HG03457 (cell line): ENCODE measurements at regions not wholly inside any gene's neighbourhood (a gene's known extent, or its start where the extent isn't known, plus 50 kb on each side); places are given as distances from the start of the nearest gene placed in this dataset.
A peak's percentile ranks its signal among the peaks of the same experiment; 100 is the strongest.

Experiments
- ATAC-seq: cut with Tn5 transposase; IDR thresholded peaks from one replicate; pipeline ENCODE4 v1.9.1; 2021; ENCODE audit warnings: moderate number of reproducible peaks; ENCODE audit not compliant: unreplicated experiment

DNA sequence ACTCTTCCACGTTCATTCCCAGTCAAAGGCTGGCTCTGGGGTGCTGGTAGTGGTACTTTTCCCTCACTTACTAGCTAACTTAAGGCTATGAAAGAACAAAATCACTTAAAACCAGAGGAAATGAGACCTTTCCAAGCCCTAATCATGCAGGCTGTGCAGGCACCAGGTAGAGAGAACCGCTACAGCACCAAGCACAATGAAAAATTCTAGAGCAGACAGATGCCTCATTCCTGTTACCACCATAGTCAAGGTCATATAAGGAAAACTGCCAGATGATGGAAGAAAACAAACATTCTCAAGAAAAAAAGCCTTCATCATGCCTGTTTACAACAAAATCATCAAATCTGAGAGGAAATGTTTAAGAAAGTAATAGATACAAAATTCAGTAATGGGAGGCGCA, 374.4 kb upstream of the PDE4D start:
- no peak for ATAC-seq

DNA sequence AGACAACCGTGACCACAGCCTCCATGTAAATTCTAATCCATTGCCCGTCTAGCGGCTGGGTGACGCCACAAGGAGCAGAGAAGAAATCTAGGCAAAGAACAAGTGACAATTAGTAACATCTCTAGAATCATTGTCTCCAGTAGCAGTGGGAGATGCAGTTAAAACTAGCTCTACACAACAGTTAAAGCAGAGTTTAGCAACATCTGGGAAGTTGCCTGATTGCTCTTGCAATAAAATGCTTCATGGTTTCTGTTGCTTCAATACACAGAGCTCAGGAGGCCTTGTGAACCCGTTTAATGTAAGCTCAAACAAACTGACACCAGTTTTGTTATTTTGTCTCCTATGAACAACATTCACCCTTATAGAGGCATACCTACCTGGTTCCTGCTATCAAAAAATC, 369.8 kb upstream of the PDE4D start:
- no peak for ATAC-seq

- ATAC-seq: no peak
Observed at GRCh38 chr5:60262576-60263295, 369.2 kb upstream of the PDE4D start.

DNA sequence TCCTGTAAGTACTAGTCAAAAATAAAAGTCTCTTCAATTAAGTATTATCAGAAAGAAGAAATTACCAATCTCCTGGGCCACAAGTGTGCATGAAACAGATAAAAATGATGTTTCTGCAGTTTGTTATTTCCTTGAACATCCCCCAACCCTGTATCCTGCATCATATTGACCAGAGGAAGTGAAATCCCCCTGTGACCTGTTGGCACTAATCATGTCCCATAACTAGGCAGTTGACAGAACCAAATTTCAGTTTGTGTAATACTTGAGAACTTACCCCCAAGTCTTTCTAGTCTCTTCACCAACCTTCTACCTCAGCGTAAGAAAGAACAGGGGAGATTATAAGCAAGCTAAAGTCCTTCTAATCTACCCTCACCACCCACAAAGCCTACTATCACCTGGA, 368.2 kb upstream of the PDE4D start:
- ATAC-seq: no peak

GRCh38 chr5:60260658-60261057, 367.1 kb upstream of the PDE4D start:
- ATAC-seq: no peak

- no peak for ATAC-seq
Observed at GRCh38 chr5:60259730-60260129, 366.2 kb upstream of the PDE4D start.

DNA sequence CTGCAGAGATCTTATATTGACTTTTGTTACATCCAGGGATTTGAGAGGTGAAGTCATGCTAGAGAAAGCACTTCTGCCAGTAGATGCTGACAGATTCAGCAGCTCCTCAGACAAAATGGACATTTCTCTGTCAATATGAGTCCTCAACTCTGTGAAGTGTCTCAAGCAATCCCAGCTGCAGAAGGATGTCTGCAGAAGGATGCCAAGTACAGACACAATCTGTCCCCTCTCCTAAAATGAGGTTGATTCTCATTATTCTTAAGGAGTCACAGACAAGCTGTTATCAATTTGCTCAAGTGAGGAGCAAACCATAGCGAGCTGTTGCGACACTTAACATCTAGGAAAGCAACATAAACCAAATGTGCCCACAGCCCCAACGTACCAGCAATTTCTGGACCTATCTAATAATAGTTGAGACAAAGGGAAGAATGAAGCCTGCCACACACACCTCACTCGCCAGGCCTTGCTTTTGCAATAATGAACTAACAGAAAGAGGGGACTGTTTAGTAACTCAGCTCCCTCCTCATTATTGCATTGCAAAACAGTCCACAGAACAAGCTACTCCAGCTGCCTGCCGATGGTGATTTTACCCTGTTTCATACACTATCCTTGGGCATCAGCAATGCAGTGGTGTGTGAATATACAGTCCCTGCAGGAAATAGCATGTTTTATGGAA, 364.2 kb upstream of the PDE4D start:
- ATAC-seq: no peak

GRCh38 chr5:60256546-60256945, 363.0 kb upstream of the PDE4D start:
- no peak for ATAC-seq

- peak; percentile 97 for ATAC-seq
Observed at GRCh38 chr5:60248901-60249300, 355.4 kb upstream of the PDE4D start.

DNA sequence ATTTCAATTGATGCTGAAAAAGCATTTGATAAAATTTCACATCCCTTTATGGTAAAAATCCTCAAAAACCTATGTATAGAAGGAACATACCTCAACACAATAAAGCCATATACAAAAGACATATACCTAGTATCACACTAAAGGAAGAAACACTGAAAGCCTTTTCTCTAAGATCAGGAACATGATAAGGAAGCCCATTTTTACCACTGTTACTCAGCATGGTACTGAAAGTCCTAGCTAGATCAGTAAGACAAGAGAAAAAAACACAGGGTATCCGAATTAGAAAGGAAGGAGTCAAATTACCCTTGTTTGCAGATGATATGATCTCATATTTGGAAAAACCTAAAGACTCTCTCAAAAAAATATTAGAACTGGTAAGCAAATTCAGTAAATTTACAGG, 350.2 kb upstream of the PDE4D start:
- no peak for ATAC-seq

DNA sequence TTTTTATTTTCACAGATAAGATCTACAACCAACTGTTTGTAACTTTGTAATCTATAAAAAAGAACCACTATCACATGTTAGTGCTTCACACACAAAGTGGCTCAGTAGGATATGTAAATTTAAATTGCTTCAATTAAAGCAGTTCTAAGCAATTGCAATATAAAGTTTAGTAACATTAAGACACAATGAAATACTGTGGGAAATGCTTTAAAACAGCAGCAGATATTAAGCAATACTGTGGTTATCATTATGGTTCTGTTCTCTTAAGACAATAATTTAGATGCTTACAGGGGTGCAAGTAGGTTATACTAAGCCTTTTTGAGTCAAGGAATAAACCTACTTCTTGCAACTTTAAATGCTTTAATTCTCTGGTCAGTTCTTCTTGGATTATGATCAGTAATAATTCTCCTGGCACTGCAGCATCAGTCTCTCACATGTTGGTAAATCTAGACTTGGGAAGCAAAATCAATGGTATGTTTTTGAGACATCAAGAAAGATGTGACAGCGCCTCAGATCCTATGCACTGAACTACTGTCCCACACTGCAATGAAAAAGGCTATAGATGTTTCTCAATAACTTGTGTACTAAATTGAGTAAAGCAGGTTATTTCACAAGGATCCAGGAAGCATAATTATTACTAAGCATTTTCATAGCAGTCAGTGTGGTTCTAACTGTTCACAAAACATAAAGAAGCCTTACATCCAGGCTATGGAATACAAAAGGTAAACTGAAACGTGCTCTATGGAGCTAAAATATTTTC, 338.7 kb upstream of the PDE4D start:
- no peak for ATAC-seq

DNA sequence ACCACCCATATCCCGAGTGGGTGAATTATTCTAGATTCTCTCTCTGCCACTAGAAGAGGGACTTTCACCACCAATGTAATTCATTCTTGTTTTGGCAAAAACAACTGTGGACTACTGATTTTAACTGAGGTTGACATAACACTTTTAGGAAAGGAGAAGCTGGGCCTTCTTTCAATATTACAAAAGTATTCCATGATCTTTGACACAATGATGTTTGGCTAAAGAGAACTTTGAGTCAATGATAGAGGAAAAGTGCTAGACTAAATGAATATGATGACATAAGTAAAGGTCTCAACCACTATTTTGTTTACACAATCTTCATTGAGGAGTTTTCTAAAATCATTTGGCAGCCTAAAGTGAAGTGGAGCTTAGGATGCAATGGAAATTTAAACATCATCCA, 336.9 kb upstream of the PDE4D start:
- no peak for ATAC-seq

DNA sequence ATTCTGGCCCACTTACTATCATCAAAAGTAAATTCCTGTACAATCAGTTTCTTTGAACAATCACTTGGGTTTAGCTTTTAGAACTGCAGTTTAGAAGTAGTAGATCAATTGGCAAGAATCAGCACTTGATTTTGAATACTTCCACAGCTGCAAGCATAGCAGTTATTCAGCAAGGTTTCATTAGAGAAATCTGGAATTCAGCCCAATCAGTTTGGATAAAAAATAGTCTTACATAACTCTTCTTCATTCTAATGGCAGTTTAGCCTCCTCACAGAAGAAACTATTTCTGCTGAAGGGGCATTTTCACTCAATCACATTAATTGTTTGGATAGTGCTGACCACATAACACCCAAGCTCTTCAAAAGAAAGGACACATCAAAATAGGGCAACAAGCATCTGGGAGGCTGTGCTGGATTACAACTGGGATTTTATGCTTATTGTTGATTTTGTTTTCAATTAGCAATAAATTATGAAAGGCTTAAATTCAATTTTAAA, 336.2 kb upstream of the PDE4D start:
- no peak for ATAC-seq

GRCh38 chr5:60228676-60229075, 335.1 kb upstream of the PDE4D start:
- no peak for ATAC-seq

GRCh38 chr5:60226128-60226527, 332.6 kb upstream of the PDE4D start:
- no peak for ATAC-seq

- ATAC-seq: no peak
Observed at GRCh38 chr5:60223342-60223741, 329.8 kb upstream of the PDE4D start.

DNA sequence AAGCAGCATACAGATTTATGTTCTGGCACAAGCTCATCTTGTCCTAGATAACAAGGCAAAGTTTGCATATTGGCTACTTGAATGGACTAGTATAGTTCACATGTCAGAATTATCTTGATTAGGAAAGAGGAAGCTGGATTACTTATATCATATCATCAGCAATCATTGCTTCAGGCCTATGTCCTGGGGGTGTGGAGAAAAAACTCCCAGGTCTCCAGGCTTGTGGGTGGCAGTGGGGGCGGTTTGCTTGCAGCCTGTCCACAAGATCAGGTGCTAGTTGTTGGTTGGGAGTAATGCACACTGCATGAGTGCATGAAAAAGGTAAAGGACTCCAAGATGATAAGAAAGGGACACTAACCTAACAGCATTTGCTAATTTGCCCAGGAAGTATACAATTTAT, 326.4 kb upstream of the PDE4D start:
- ATAC-seq: no peak

DNA sequence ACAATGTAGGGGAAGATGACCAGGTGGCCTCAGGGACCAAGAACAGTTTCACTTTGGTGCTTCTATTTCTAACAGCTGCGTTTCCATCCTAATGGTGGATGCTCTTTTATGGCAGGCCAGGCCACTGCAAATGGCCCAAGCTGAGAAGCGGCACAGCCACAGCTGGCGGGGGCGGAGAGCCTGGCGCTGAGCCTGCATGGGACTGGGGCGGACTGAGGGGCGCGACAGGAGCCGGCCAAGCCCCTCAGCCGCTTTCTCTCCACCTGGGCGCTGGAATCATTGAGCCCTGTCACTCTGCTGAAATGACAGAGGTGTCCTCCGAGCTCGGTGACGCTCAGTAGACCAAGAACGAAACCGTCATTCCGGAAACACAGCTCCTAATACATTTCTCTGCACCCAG, 317.3 kb upstream of the PDE4D start:
- no peak for ATAC-seq

- ATAC-seq: no peak
Observed at GRCh38 chr5:60209146-60209840, 315.8 kb upstream of the PDE4D start.

DNA sequence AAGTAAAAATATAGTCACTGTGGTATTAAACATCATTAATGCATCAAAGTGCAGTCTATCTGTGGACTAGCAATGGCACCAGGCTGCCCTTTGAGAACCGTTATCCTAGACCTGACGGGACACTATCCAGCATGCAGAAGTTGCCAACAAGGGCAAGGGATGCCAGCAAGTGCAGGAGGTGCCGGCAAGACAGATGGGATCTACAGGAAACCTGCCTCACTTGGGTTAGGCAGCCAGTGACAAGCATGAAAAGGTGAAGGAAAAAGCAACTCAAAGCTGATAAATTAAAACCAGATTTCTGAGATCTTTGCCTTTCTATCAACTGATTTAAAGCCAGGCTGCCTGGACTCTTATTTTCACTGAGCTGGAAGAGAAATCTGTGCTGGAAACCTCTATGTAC, 315.2 kb upstream of the PDE4D start:
- no peak for ATAC-seq

DNA sequence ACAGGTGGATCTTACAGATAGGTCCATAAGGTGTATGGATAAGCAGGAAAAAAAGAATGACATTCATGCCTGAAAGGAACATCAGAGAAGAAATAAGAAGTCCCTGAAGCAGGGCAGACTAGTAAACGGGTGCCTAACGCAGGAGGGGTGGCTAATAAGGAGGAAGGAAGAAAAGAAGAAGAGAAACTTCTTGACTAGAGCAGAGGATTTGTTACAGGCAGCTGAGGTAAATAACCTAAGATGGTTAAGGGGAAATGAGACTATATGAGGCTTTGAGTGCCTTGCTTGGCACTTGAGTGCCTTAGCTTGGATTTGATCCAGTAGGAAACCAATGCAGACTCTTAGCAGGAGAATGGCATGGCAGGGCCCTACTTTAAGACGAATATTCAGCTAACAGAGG, 313.5 kb upstream of the PDE4D start:
- ATAC-seq: peak; percentile 72
